ENCODE measurements at regions not wholly inside any gene's neighbourhood (a gene's known extent, or its start where the extent isn't known, plus 50 kb on each side); places are given as distances from the start of the nearest gene placed in this dataset.

DNA sequence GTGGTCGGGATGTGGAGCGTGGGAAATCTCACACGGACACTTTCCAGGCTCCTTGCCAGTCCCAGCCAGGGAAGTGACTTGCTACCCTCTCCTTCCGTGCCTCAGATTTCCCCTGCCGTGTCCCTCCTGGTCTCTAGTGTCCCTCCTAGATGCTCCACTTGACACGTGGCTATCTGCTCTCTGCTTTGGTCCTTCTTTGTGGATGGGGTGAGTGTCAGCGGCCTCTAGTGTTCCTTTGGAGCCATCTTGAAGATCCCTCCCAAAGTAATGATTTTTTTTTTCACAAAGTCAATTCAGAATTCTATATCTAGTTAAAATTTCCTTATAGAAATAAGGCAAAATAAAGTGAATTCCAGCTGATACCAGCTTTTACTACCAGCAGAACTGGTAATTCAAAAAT is 117.7 kb downstream of the MRPL36 start:
- TF ChIP-seq ZBED1 (IDR thresholded peaks at IDR 0.05; ENCODE audit: borderline replicate concordance), result no peak
- no peak for TF ChIP-seq BCLAF1 (IDR thresholded peaks at IDR 0.05)
- TF ChIP-seq CHD1 (IDR thresholded peaks at IDR 0.05; ENCODE audit: low read depth, low read length), result no peak
- no peak for TF ChIP-seq CHD4 (IDR thresholded peaks at IDR 0.05)
- no peak for TF ChIP-seq BHLHE40 (IDR thresholded peaks at IDR 0.05; ENCODE audit: borderline replicate concordance in 1 of 2, low read depth in 2 of 2, low read length in 1 of 2)
- TF ChIP-seq SPI1 (IDR thresholded peaks at IDR 0.05; ENCODE audit: borderline replicate concordance, insufficient read depth, low read depth, low read length), result no peak
- TF ChIP-seq POLR2AphosphoS2 (IDR thresholded peaks at IDR 0.05; ENCODE audit: low read depth, low read length), result no peak
- TF ChIP-seq ELK1 (IDR thresholded peaks at IDR 0.05; ENCODE audit: low read depth, low read length), result no peak
- no peak for TF ChIP-seq TARDBP (IDR thresholded peaks at IDR 0.05; ENCODE audit: borderline replicate concordance)
- no peak for TF ChIP-seq DPF2 (IDR thresholded peaks at IDR 0.05)
- TF ChIP-seq TCF7 (IDR thresholded peaks at IDR 0.05; ENCODE audit: borderline replicate concordance), result no peak
- TF ChIP-seq ZNF622 (IDR thresholded peaks at IDR 0.05), result no peak
- H3K27ac ChIP-seq (ENCODE audit: control insufficient read depth, insufficient read depth), result no peak overlapping the region
- RAD21 ChIA-PET (ENCODE audit: unreplicated experiment), result no interaction called here
- intact Hi-C loops (cut with micrococcal nuclease; ENCODE audit: unreplicated experiment) (no loop called here), in situ Hi-C loops (cut with MboI) (no loop called here)
- WGBS (ENCODE audit: insufficient coverage, insufficient replicate concordance, low lambda C conversion rate, missing lambda C conversion rate), result 22% methylated on average over 7 of the region's 7 CpGs
- no peaks in the 10 kb centered on the region; the same call in 2 of the 3 replicates for H3K9me3 ChIP-seq (replicated peaks; ENCODE audit: control insufficient read depth, insufficient read depth, low read length)
- H3K4me1 ChIP-seq (ENCODE audit: control insufficient read depth, insufficient read depth, low read length), result no peaks in the 10 kb centered on the region
- no TSS peak for BruUV-seq (replicated peaks)
- H3K4me2 ChIP-seq (ENCODE audit: control insufficient read depth, insufficient read depth), result no peak overlapping the region
- H3K9ac ChIP-seq (ENCODE audit: control insufficient read depth, insufficient read depth, low read length), result no peak overlapping the region
- no peak for ATAC-seq
- POLR2A ChIA-PET, result no interaction called here
- no peak overlapping the region for H3K4me3 ChIP-seq
- H3K36me3 ChIP-seq (ENCODE audit: control insufficient read depth in 2 of 2, insufficient read depth in 2 of 2, low read length in 1 of 2), result no peaks in the 10 kb centered on the region
- no peaks in the 10 kb centered on the region for H4K20me1 ChIP-seq (ENCODE audit: control insufficient read depth, insufficient read depth)
- SMC1A ChIA-PET (ENCODE audit: uncharacterized antibody, unreplicated experiment), result no interaction called here
- no peaks in the 10 kb centered on the region; a peak in 2 of 4 replicates for H3K27me3 ChIP-seq (replicated peaks in 1 of 2; ENCODE audit: control insufficient read depth in 2 of 2, insufficient read depth in 2 of 2, low read length in 1 of 2)
- no peak for DNase-seq (ENCODE audit: low read depth, low spot score)
- H3K79me2 ChIP-seq (ENCODE audit: control insufficient read depth, insufficient read depth, low read length), result no peaks in the 10 kb centered on the region
- CTCF ChIA-PET, result no interaction called here
- no peak for FAIRE-seq
- no peak overlapping the region for H2AFZ ChIP-seq (ENCODE audit: control insufficient read depth, low read depth, low read length)

Data from GM12878 (cell line).